ENCODE measurements at regions not wholly inside any gene's neighbourhood (a gene's known extent, or its start where the extent isn't known, plus 50 kb on each side); places are given as distances from the start of the nearest gene placed in this dataset.

GRCh38 chr4:100728861-100729260 is 211.0 kb upstream of the EMCN start:
- ChIA-PET POLR2A (interaction anchor here (1.6 kb wide), 1 partner anchor 10 kb away, joined by 5 read pairs; no protein-coding TSS in a partner anchor), RAD21 (ENCODE audit: low non-redundant PET in 1 of 2, low total read pairs in 2 of 2, uncharacterized antibody in 2 of 2, unreplicated experiment in 2 of 2) (no interaction called here), CTCF (no interaction called here)
- no peak for DNase-seq (ENCODE audit: low read depth, low spot score)
- Histone ChIP-seq H3K4me3 (replicated peaks in 1 of 2; ENCODE audit: low read depth in 1 of 2, low read length in 2 of 2) (no peak overlapping the region), H3K9me2 (ENCODE audit: insufficient read depth) (no peaks in the 10 kb centered on the region), H3K36me3 (ENCODE audit: control insufficient read depth in 1 of 2, insufficient read depth in 2 of 2, low read length in 2 of 2) (no peaks in the 10 kb centered on the region), H3K27ac (ENCODE audit: low read depth, low read length) (no peak overlapping the region), H3K27me3 (ENCODE audit: insufficient read depth, low read length) (no peaks in the 10 kb centered on the region), H3K4me2 (ENCODE audit: low read length) (no peak overlapping the region), H3K9me3 (ENCODE audit: control insufficient read depth in 1 of 2, insufficient read depth in 1 of 2, low read depth in 1 of 2, low read length in 2 of 2) (peaks cover 0 to 7% of the 10 kb centered on the region in 2 experiments; a peak in 2 of 4 replicates), H4K20me1 (ENCODE audit: insufficient read depth) (no peaks in the 10 kb centered on the region), H2AFZ (ENCODE audit: low read depth, low read length, poor library complexity, severe bottlenecking) (peak overlapping the region; percentile 49), H3K9ac (ENCODE audit: low read length) (no peak overlapping the region), H3K79me2 (ENCODE audit: insufficient read depth, low read length) (no peaks in the 10 kb centered on the region), H3K4me1 (ENCODE audit: control insufficient read depth in 1 of 2, insufficient read depth in 2 of 2, low read length in 2 of 2) (no peaks in the 10 kb centered on the region)
- no TSS peak for BruUV-seq (replicated peaks)
- no peak for TF ChIP-seq ELF1 (IDR thresholded peaks at IDR 0.05; ENCODE audit: borderline replicate concordance, low read depth)
- no peak for TF ChIP-seq FOSL1 (IDR thresholded peaks at IDR 0.05; ENCODE audit: low read depth)
- TF ChIP-seq ZFX (IDR thresholded peaks at IDR 0.05) = no peak
- TF ChIP-seq MAX (IDR thresholded peaks at IDR 0.05) = no peak
- no peak for TF ChIP-seq REST (IDR thresholded peaks at IDR 0.05; ENCODE audit: low read depth)
- TF ChIP-seq EZH2 (IDR thresholded peaks at IDR 0.05) = no peak
- no peak for TF ChIP-seq CBX3 (IDR thresholded peaks at IDR 0.05; ENCODE audit: low read depth)
- ATAC-seq = no peak
- intact Hi-C loops (cut with micrococcal nuclease) = no loop called here
